ENCODE measurements at regions not wholly inside any gene's neighbourhood (a gene's known extent, or its start where the extent isn't known, plus 50 kb on each side); places are given as distances from the start of the nearest gene placed in this dataset.
A peak's percentile ranks its signal among the peaks of the same experiment; 100 is the strongest.
"Not testable (repeated sequence)": the region's sequence is repeated elsewhere in the genome, so short reads cannot be mapped to it uniquely, and the experiment has no call there.

GRCh38 chr2:145587922-145588321 lies 1068.0 kb upstream of the ZEB2 start:
- peak; percentile 8 for DNase-seq

GRCh38 chr2:145584353-145584752 lies 1064.4 kb upstream of the ZEB2 start:
- peak; percentile 63 for DNase-seq

- DNase-seq: no peak
Measured at GRCh38 chr2:145573608-145574007, 1053.7 kb upstream of the ZEB2 start.

DNA sequence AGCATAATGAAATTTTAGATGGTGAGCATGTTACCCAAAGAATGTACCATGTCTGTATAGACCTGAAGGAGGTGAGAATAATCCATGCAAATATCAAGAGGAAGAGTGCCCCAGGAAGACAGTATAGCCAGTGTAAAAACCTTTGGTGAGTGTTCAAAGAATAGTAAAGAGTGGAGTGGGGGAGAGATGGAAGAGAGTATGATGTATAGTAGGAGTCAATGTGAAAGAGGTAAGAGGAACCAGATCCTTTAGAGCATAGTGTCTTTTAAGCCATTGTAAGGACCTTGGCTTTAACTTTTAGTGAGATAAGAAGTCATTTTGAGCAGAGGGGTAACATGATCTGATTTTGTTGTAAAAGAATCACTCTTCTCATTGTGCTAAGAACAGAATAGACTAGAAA lies 1052.3 kb upstream of the ZEB2 start:
- DNase-seq: no peak

DNA sequence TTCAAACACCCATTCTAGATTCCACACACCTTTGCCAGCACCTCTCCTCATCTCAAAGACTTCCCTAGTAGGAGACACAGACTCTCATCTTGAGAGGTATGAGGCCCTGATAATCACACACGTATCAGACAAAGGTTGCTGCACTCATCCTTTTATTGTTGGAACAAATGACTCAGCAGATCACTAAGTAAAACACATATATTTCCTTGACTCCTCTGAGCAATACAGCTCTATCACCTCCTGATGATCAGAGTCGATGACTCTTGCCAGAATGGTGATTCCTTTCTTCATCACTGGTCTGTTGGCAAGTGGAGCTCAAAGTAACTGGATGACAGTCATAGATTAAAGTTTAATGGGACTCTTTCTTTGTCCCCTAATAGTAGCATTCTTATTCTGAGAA lies 1049.2 kb upstream of the ZEB2 start:
- DNase-seq: peak; percentile 20

GRCh38 chr2:145563741-145564615 lies 1044.1 kb upstream of the ZEB2 start:
- no peak for DNase-seq

DNA sequence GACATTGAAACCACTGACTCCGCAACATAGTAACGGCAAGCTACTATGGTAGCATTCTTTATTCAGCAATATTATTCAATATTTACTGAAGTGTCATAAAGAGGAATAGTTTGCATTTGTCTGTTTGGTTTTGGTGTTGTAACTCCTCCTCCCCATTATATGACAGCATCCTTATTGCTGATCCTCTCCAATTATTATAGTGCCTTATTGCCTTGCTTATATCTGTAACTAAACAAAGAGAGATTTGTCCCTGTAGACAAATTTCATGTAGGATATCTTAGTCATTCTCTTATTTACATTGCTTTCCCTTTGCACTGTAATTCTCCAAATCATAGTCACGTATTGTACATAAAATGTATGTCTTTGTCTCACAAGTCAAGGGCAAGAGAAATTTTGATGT lies 1041.2 kb upstream of the ZEB2 start:
- DNase-seq: no peak

- no peak for DNase-seq
Measured at GRCh38 chr2:145558617-145559350, 1038.9 kb upstream of the ZEB2 start.

GRCh38 chr2:145555360-145555759 lies 1035.4 kb upstream of the ZEB2 start:
- no peak for DNase-seq

GRCh38 chr2:145551686-145552085 lies 1031.8 kb upstream of the ZEB2 start:
- DNase-seq: no peak

- no peak for DNase-seq
Measured at GRCh38 chr2:145548479-145548878, 1028.6 kb upstream of the ZEB2 start.

DNA sequence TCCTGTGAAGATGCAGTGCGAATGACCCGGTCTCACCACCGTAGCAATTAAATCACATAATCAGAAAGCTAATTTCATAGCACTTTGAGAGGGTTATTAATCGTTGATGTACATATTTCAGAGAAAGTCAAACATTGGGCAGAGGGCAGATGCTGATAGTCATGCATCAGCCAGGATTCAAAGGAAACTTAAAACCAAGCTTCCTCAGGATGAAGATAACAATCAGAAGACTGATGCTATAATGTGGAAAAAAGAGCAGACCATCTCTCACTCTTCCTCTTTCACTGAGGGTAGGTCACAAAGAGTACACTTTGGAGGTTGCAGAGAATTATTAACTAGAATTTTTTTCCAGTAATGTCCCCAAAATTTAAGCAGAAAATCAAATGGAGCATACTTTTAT lies 1027.7 kb upstream of the ZEB2 start:
- peak; percentile 18 for DNase-seq

GRCh38 chr2:145546091-145546490 lies 1026.2 kb upstream of the ZEB2 start:
- no peak for DNase-seq

- DNase-seq: no peak
Measured at GRCh38 chr2:145543856-145544255, 1023.9 kb upstream of the ZEB2 start.

GRCh38 chr2:145543155-145543554 lies 1023.2 kb upstream of the ZEB2 start:
- DNase-seq: no peak

- no peak for DNase-seq
Measured at GRCh38 chr2:145541028-145541427, 1021.1 kb upstream of the ZEB2 start.

DNA sequence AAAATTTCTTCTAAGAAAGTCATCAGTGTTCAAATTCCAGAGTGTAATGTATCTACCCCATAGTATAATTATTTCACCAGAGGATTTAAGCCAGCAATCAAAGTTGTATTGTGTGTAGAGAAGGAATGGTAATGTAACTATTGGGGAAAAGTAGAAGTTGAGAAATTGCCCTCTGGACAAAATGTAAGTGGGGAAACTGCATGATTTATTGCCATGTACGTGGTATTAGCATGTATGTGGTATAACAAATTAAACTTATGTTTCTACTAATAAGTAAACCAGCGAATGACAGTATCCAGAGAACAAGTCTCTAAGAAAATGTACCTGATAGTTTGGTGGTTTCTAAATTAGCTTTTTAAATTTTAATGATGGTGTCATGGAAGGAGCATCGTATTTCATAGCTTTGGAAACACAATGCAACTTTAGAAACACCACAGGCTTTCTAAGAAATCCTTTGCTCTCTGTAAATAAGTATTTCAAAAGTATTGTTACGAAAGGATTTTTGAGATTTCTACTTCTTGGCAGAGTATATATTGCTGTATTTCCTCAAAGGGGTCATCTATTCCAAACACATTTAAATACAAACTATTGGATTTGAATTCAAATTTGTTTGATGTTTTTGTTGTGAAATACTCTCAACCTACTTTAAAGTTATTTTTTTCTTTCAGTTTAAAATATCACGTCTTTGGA lies 1018.9 kb upstream of the ZEB2 start:
- DNase-seq: no peak

- DNase-seq: no peak
Measured at GRCh38 chr2:145530653-145531052, 1010.7 kb upstream of the ZEB2 start.

GRCh38 chr2:145524836-145525235 lies 1004.9 kb upstream of the ZEB2 start:
- no peak for DNase-seq

GRCh38 chr2:145524303-145524702 lies 1004.4 kb upstream of the ZEB2 start:
- no peak for DNase-seq

DNA sequence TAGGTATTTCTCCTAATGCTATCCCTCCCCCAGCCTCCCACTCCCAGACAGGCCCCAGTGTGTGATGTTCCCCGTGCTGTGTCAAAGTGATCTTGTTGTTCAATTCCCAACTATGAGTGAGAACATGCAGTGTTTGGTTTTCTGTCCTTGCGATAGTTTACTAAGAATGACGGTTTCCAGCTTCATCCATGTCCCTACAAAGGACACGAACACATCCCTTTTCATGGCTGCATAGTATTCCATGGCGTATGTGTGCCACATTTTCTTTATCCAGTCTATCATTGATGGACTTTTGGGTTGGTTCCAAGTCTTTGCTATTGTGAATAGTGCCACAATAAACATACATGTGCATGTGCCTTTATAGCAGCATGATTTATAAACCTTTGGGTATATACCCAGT lies 999.3 kb upstream of the ZEB2 start:
- not testable (repeated sequence) for DNase-seq

GRCh38 chr2:145511946-145512345 lies 992.0 kb upstream of the ZEB2 start:
- DNase-seq: no peak

DNA sequence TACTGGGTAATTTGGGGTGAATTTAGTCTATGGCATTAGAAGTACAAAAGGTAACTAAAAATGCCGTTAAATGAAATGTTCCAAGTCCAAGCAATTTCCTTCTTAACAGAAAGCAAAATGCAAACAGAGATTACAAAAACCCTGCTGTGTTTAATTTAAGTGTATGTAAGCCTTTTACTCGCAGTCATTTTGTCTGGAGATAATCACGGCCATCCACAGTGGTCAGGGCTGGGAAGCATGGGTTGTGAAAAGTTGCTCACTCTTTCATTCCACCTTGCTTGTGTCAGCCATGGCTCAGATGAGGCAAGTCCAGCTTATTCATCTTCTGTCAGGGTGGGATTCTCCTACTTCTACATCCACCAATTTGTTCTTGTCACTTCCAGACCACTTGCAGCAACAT lies 983.6 kb upstream of the ZEB2 start:
- no peak for DNase-seq

DNA sequence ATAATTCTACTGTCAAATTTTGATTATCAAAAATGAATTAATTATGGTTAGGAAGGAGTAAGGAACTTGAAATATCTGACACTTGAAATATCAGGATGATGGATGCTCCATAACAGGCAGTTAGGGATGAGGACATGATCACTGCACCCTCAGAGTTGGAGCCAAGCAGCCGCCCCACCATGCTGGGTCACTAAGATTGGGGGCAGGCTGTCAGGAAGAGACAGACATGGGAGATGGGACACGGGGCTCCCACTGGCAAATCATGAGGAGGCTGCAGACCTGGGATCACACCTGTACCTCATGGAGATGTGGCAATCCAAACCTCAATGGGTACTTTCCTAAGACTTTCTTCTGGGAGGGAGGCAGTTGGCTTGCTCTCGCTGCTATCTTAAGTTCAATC lies 982.0 kb upstream of the ZEB2 start:
- no peak for DNase-seq

All from hematopoietic multipotent progenitor cell treated with erythropoietin and hydrocortisone succinate and interleukin-3 and kit ligand, for 4 days (in vitro differentiated cells).